ENCODE measurements at regions not wholly inside any gene's neighbourhood (a gene's known extent, or its start where the extent isn't known, plus 50 kb on each side); places are given as distances from the start of the nearest gene placed in this dataset.

DNA sequence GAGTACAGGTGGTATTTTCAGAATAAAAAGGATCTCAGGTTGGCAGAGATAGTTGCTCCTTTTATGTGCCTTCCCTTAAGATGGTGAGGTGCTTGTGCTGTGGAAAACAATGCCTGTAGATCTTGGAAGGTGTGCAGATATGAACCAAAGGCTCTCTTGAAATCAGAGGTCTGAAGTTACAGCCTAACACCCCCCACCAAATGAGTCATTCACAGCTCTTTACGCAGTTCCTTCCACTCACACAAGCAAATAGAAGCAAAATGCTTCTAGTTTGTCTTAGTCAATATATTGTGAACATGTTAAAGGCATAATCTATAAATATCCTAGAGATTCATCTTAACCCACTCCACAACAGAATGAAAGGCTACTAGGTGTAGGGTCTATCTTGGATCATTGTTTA is 128.9 kb upstream of the NR5A2 start:
- intact Hi-C loops (cut with DNase I) = no loop called here
- no peak for TF ChIP-seq CTCF (IDR thresholded peaks at IDR 0.05)
- no peak for TF ChIP-seq POLR2A (IDR thresholded peaks at IDR 0.05)
- H3K4me1 ChIP-seq = no peaks in the 10 kb centered on the region
- no peak for DNase-seq
- no peak overlapping the region for H3K4me3 ChIP-seq (replicated peaks in 1 of 3)
- no peak overlapping the region for H3K27ac ChIP-seq
- no peaks in the 10 kb centered on the region for H3K9me3 ChIP-seq
- no peaks in the 10 kb centered on the region for H3K27me3 ChIP-seq
- no peaks in the 10 kb centered on the region for H3K36me3 ChIP-seq
- 85 to 91% methylated on average over 1 of the region's 1 CpG for WGBS, 2 donors

- Histone ChIP-seq H3K27ac (no peak overlapping the region), H3K4me3 (replicated peaks in 1 of 3) (no peak overlapping the region), H3K36me3 (no peaks in the 10 kb centered on the region), H3K4me1 (no peaks in the 10 kb centered on the region), H3K9me3 (no peaks in the 10 kb centered on the region), H3K27me3 (no peaks in the 10 kb centered on the region)
- intact Hi-C loops (cut with DNase I) = no loop called here
- no peak for TF ChIP-seq CTCF (IDR thresholded peaks at IDR 0.05)
- no peak for TF ChIP-seq POLR2A (IDR thresholded peaks at IDR 0.05)
- no peak for DNase-seq
Observed at GRCh38 chr1:199901341-199901740, 126.2 kb upstream of the NR5A2 start.

DNA sequence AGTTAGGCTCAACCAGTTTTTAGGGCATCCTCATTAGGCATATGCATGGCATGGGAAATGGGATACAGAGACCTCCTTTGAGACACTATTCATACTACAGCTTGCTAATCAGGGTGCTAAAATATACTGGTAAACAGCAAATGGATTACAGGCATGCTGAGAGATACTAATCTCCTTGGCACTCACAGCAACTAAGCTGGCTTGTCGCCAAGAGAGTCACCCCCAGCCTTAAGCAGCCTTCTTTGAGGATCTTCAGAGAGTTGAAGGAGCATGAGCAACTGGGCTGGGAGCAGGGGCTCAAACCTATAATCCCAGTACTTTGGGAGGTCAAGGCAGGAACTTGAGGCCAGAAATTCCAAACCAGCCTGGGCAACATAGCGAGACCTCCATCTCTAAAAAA is 120.1 kb upstream of the NR5A2 start:
- no peak overlapping the region for H3K4me3 ChIP-seq (replicated peaks in 1 of 3)
- H3K36me3 ChIP-seq = no peaks in the 10 kb centered on the region
- 63 to 73% methylated on average over 2 of the region's 2 CpGs for WGBS, 2 donors
- H3K9me3 ChIP-seq = no peaks in the 10 kb centered on the region
- no peak overlapping the region for H3K27ac ChIP-seq
- no peak for TF ChIP-seq POLR2A (IDR thresholded peaks at IDR 0.05)
- no peak for TF ChIP-seq CTCF (IDR thresholded peaks at IDR 0.05)
- intact Hi-C loops (cut with DNase I) = no loop called here
- DNase-seq = no peak
- no peaks in the 10 kb centered on the region for H3K27me3 ChIP-seq
- H3K4me1 ChIP-seq = no peaks in the 10 kb centered on the region

GRCh38 chr1:199909137-199909536 is 118.4 kb upstream of the NR5A2 start:
- WGBS, 2 donors = 41 to 47% methylated on average over 5 of the region's 5 CpGs
- no peak for DNase-seq
- Histone ChIP-seq H3K36me3 (no peaks in the 10 kb centered on the region), H3K4me1 (no peaks in the 10 kb centered on the region), H3K27ac (no peak overlapping the region), H3K9me3 (no peaks in the 10 kb centered on the region), H3K4me3 (replicated peaks in 1 of 3) (no peak overlapping the region), H3K27me3 (no peaks in the 10 kb centered on the region)
- TF ChIP-seq POLR2A (IDR thresholded peaks at IDR 0.05) = no peak
- no peak for TF ChIP-seq CTCF (IDR thresholded peaks at IDR 0.05)
- intact Hi-C loops (cut with DNase I) = no loop called here

- 64 to 67% methylated on average over 3 of the region's 3 CpGs for WGBS, 2 donors
- intact Hi-C loops (cut with DNase I) = no loop called here
Observed at GRCh38 chr1:199913318-199913717, 114.2 kb upstream of the NR5A2 start.

More at GRCh38 chr1:199913318-199913717, 114.2 kb upstream of the NR5A2 start:
- Histone ChIP-seq H3K27ac (no peak overlapping the region), H3K9me3 (no peaks in the 10 kb centered on the region), H3K36me3 (no peaks in the 10 kb centered on the region), H3K4me1 (no peaks in the 10 kb centered on the region), H3K4me3 (replicated peaks in 1 of 3) (no peak overlapping the region), H3K27me3 (no peaks in the 10 kb centered on the region)
- TF ChIP-seq POLR2A (IDR thresholded peaks at IDR 0.05) = no peak
- no peak for TF ChIP-seq CTCF (IDR thresholded peaks at IDR 0.05)
- no peak for DNase-seq

Measured in thyroid gland (tissue), 4 donors.